ENCODE measurements at regions not wholly inside any gene's neighbourhood (a gene's known extent, or its start where the extent isn't known, plus 50 kb on each side); places are given as distances from the start of the nearest gene placed in this dataset.

DNA sequence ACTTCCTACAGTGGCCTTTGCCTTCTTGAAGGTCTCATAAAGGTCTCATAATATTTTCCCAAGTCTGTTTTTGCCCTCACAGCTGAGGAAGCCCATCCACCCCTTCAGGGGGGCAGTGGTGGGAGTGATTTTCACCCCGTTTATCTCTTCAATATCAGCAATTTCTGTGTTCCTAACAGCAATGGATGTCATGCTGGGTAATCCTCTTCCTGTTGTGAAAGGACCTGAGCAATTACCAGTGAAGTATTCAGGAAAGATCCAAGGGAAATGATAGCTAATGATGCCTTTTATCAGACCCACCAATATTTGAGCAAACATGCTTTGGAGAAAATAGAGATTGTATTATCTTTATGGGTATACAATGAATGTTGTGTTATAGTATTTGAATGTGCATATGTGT lies 226.9 kb downstream of the INSC start:
- TF ChIP-seq, protein P1, sequence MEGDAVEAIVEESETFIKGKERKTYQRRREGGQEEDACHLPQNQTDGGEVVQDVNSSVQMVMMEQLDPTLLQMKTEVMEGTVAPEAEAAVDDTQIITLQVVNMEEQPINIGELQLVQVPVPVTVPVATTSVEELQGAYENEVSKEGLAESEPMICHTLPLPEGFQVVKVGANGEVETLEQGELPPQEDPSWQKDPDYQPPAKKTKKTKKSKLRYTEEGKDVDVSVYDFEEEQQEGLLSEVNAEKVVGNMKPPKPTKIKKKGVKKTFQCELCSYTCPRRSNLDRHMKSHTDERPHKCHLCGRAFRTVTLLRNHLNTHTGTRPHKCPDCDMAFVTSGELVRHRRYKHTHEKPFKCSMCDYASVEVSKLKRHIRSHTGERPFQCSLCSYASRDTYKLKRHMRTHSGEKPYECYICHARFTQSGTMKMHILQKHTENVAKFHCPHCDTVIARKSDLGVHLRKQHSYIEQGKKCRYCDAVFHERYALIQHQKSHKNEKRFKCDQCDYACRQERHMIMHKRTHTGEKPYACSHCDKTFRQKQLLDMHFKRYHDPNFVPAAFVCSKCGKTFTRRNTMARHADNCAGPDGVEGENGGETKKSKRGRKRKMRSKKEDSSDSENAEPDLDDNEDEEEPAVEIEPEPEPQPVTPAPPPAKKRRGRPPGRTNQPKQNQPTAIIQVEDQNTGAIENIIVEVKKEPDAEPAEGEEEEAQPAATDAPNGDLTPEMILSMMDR (IDR thresholded peaks at IDR 0.05; ENCODE audit: low read depth, low read length) = no peak
- TF ChIP-seq EZH2phosphoT487 (IDR thresholded peaks at IDR 0.05; ENCODE audit: low read depth) = no peak
